ENCODE measurements at regions not wholly inside any gene's neighbourhood (a gene's known extent, or its start where the extent isn't known, plus 50 kb on each side); places are given as distances from the start of the nearest gene placed in this dataset.
"Not testable (repeated sequence)": the region's sequence is repeated elsewhere in the genome, so short reads cannot be mapped to it uniquely, and the experiment has no call there.

DNA sequence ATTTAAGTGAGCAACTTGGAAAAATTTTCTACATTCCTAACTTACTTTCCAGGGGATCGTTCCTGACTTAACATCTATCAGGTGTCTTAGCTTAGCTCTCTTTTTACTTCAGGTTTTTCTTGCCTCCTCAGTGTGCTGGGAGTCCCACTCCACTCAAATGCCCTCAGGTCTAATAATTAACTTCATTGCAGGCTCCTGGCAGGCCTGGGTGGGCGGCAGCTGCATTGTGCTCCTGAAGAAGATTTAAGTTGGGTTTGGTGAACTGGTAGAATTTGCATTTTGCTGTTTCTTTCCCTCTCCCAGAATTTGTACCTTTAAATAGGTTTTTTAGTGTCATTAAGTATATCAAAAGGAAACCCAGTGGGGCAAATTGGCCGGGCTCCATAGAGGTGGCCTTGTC lies 90.5 kb upstream of the SAMD11 start:
- TF ChIP-seq, protein P1, sequence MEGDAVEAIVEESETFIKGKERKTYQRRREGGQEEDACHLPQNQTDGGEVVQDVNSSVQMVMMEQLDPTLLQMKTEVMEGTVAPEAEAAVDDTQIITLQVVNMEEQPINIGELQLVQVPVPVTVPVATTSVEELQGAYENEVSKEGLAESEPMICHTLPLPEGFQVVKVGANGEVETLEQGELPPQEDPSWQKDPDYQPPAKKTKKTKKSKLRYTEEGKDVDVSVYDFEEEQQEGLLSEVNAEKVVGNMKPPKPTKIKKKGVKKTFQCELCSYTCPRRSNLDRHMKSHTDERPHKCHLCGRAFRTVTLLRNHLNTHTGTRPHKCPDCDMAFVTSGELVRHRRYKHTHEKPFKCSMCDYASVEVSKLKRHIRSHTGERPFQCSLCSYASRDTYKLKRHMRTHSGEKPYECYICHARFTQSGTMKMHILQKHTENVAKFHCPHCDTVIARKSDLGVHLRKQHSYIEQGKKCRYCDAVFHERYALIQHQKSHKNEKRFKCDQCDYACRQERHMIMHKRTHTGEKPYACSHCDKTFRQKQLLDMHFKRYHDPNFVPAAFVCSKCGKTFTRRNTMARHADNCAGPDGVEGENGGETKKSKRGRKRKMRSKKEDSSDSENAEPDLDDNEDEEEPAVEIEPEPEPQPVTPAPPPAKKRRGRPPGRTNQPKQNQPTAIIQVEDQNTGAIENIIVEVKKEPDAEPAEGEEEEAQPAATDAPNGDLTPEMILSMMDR (IDR thresholded peaks at IDR 0.05; ENCODE audit: low read depth, low read length) = not testable (repeated sequence)
- TF ChIP-seq EZH2phosphoT487 (IDR thresholded peaks at IDR 0.05; ENCODE audit: low read depth) = not testable (repeated sequence)

Data from OCI-LY3 (cell line).